Liver (tissue), 8 donors: ENCODE measurements at regions not wholly inside any gene's neighbourhood (a gene's known extent, or its start where the extent isn't known, plus 50 kb on each side); places are given as distances from the start of the nearest gene placed in this dataset.

Experiments
- DNase-seq: peaks from one replicate; pipeline ENCODE4 v3.0.0-alpha.2; 2017; ENCODE audit warnings: low spot score
- H3K27ac ChIP-seq, 2 donors: one replicate each; pipeline ENCODE4 v1.7.0; 2013; ENCODE audit warnings: inconsistent platforms in 2 of 2, low read length in 2 of 2, control low read depth in 1 of 2, low read depth in 1 of 2, mild to moderate bottlenecking in 1 of 2
- H3K27me3 ChIP-seq, 4 donors: one replicate each; pipeline versions ENCODE4 v1.6.1 to v1.7.0; 2013; ENCODE audit warnings: low read length in 3 of 4, inconsistent platforms in 1 of 4, mild to moderate bottlenecking in 1 of 4, moderate library complexity in 1 of 4; ENCODE audit not compliant: control insufficient read depth in 4 of 4, insufficient read depth in 4 of 4
- H3K36me3 ChIP-seq, 4 donors: one replicate each; pipeline versions ENCODE4 v1.6.1 to v1.7.0; 2013; ENCODE audit warnings: low read length in 3 of 4, mild to moderate bottlenecking in 3 of 4, low read depth in 1 of 4, moderate library complexity in 1 of 4; ENCODE audit not compliant: control insufficient read depth in 4 of 4, insufficient read depth in 3 of 4
- H3K4me1 ChIP-seq, 4 donors: one replicate each; pipeline versions ENCODE4 v1.6.1 to v1.7.0; 2013; ENCODE audit warnings: low read length in 3 of 4, mild to moderate bottlenecking in 3 of 4, moderate library complexity in 1 of 4; ENCODE audit not compliant: control insufficient read depth in 4 of 4, insufficient read depth in 4 of 4
- H3K4me3 ChIP-seq, 3 donors: one replicate each; pipeline versions ENCODE4 v1.6.1 to v1.7.0; 2013; ENCODE audit warnings: low read length in 3 of 3, control low read depth in 1 of 3, low read depth in 1 of 3, mild to moderate bottlenecking in 1 of 3
- H3K9ac ChIP-seq, 2 donors: one replicate each; pipeline ENCODE4 v1.7.0; 2013; ENCODE audit warnings: low read length in 2 of 2, mild to moderate bottlenecking in 2 of 2, moderate library complexity in 2 of 2, control low read depth in 1 of 2, low read depth in 1 of 2
- H3K9me3 ChIP-seq, 4 donors: one replicate each; pipeline versions ENCODE4 v1.6.1 to v1.7.0; 2013; ENCODE audit warnings: low read length in 3 of 4; ENCODE audit not compliant: control insufficient read depth in 4 of 4
- ATF3 ChIP-seq: IDR thresholded peaks from 2 replicates; pipeline ENCODE4 v1.6.1; 2016; ENCODE audit warnings: antibody characterized with exemption
- CTCF ChIP-seq: fragments of 150-350 bp; IDR thresholded peaks from 2 replicates; pipeline ENCODE4 v1.5.1; 2017; ENCODE audit warnings: improper control_type of control experiment, low read depth, low read length; ENCODE audit not compliant: missing input control
- FOXA2 ChIP-seq: IDR thresholded peaks from 2 replicates; pipeline ENCODE4 v1.6.1; 2016; ENCODE audit warnings: antibody characterized with exemption
- GABPA ChIP-seq, 2 donors: IDR thresholded peaks in 1 of 2; conservative IDR thresholded peaks in 1 of 2; 2 replicates each; pipeline ENCODE4 v1.6.1; 2016; ENCODE audit warnings: antibody characterized with exemption in 2 of 2, mild to moderate bottlenecking in 1 of 2, moderate library complexity in 1 of 2
- HNF4A ChIP-seq, 2 donors: conservative IDR thresholded peaks; 2 replicates each; pipeline ENCODE4 v1.6.1; 2016; ENCODE audit warnings: antibody characterized with exemption in 2 of 2, mild to moderate bottlenecking in 2 of 2
- HNF4G ChIP-seq: IDR thresholded peaks from 2 replicates; pipeline ENCODE4 v1.6.1; 2016; ENCODE audit warnings: antibody characterized with exemption
- JUND ChIP-seq, 2 donors: IDR thresholded peaks; 2 replicates each; pipeline ENCODE4 v1.6.1; 2016; ENCODE audit warnings: antibody characterized with exemption in 2 of 2
- MAX ChIP-seq: IDR thresholded peaks from 2 replicates; pipeline ENCODE4 v1.6.1; 2016; ENCODE audit warnings: antibody characterized with exemption
- RAD21 ChIP-seq, 2 donors: IDR thresholded peaks; 2 replicates each; pipeline ENCODE4 v1.6.1; 2016; ENCODE audit warnings: antibody characterized with exemption in 2 of 2, mild to moderate bottlenecking in 2 of 2
- REST ChIP-seq: IDR thresholded peaks from 2 replicates; pipeline ENCODE4 v1.6.1; 2016; ENCODE audit warnings: antibody characterized with exemption, mild to moderate bottlenecking
- RXRA ChIP-seq, 2 donors: IDR thresholded peaks; 2 replicates each; pipeline ENCODE4 v1.6.1; 2017 to 2018; ENCODE audit warnings: antibody characterized with exemption in 2 of 2, mild to moderate bottlenecking in 1 of 2
- TAF1 ChIP-seq: conservative IDR thresholded peaks from 2 replicates; pipeline ENCODE4 v1.6.1; 2016; ENCODE audit warnings: antibody characterized with exemption, mild to moderate bottlenecking
- YY1 ChIP-seq: IDR thresholded peaks from 2 replicates; pipeline ENCODE4 v1.6.1; 2016; ENCODE audit warnings: antibody characterized with exemption, mild to moderate bottlenecking
- ZBTB33 ChIP-seq: IDR thresholded peaks from 2 replicates; pipeline ENCODE4 v1.6.1; 2016; ENCODE audit warnings: antibody characterized with exemption
- WGBS: extraction: QIAGEN DNeasy Blood & Tissue Kit; methylation state at CpG from one replicate; pipeline ENCODE4 v1.1.7; 2013; 5-methylcytosine and 5-hydroxymethylcytosine counted together
- donor health status: healthy.
- donor health status: healthy.
- donor health status: healthy.
- donor health status: healthy.
- donor health status: healthy.

- H3K27ac ChIP-seq, result no peak overlapping the region
- no peak overlapping the region for H3K9ac ChIP-seq
- no peak for DNase-seq
- no peaks in the 10 kb centered on the region for H3K36me3 ChIP-seq
- no peaks in the 10 kb centered on the region for H3K27me3 ChIP-seq
- H3K4me3 ChIP-seq, result no peak overlapping the region
- no peaks in the 10 kb centered on the region for H3K9me3 ChIP-seq
- TF ChIP-seq YY1 (no peak), JUND (IDR thresholded peaks at IDR 0.05) (no peak), HNF4G (no peak), ATF3 (no peak), FOXA2 (no peak), GABPA (IDR thresholded peaks at IDR 0.05 in 1 of 2, conservative IDR thresholded peaks at IDR 0.05 in 1 of 2) (no peak), MAX (no peak), HNF4A (conservative IDR thresholded peaks at IDR 0.05) (no peak), CTCF (no peak), TAF1 (no peak), REST (no peak)
- no peaks in the 10 kb centered on the region for H3K4me1 ChIP-seq
- WGBS, result 32% methylated on average over 1 of the region's 1 CpG
Measured at GRCh38 chr11:30111786-30112185, 95.0 kb upstream of the KCNA4 start.

GRCh38 chr11:30113326-30113898 is 96.6 kb upstream of the KCNA4 start:
- Histone ChIP-seq H3K9me3 (no peaks in the 10 kb centered on the region), H3K4me3 (no peak overlapping the region), H3K36me3 (no peaks in the 10 kb centered on the region), H3K4me1 (no peaks in the 10 kb centered on the region), H3K27me3 (no peaks in the 10 kb centered on the region), H3K27ac (no peak overlapping the region), H3K9ac (no peak overlapping the region)
- DNase-seq, result no peak
- 42% methylated on average over 2 of the region's 2 CpGs for WGBS
- TF ChIP-seq RAD21 (IDR thresholded peaks at IDR 0.05), result no peak
- no peak for TF ChIP-seq ZBTB33
- no peak for TF ChIP-seq GABPA (IDR thresholded peaks at IDR 0.05 in 1 of 2, conservative IDR thresholded peaks at IDR 0.05 in 1 of 2)
- no peak for TF ChIP-seq RXRA (IDR thresholded peaks at IDR 0.05)
